A549 (cell line): ENCODE measurements at regions not wholly inside any gene's neighbourhood (a gene's known extent, or its start where the extent isn't known, plus 50 kb on each side); places are given as distances from the start of the nearest gene placed in this dataset.

ENCODE experiments used
- ATAC-seq, 2 experiments: fragments of 200-7000 bp in 1 of 2; fragments of >200 bp in 1 of 2; cut with Nextera tagmentation in 1 of 2; cut with Tn5 transposase in 1 of 2; 3 replicates each; pipeline versions ENCODE4 v1.8.0 to v1.9.1; 2018 to 2020; ENCODE audit warnings: mild to moderate bottlenecking in 1 of 2, moderate library complexity in 1 of 2
- CTCF ChIA-PET: fragments of 300-600 bp; sonication (Branson Sonifier 250); formaldehyde crosslinking; extraction: SDS; loops from one replicate; lab custom pipeline; 2021; ENCODE audit warnings: antibody characterized with exemption, inconsistent platforms; lab: Yijun Ruan, JAX
- POLR2A ChIA-PET: fragments of 350-600 bp; formaldehyde crosslinking; extraction: SDS; loops from one replicate; lab custom pipeline; 2021; ENCODE audit warnings: antibody characterized with exemption, inconsistent platforms; lab: Yijun Ruan, JAX
- DNase-seq, 2 experiments: peaks; one replicate each; pipeline versions ENCODE4 v3.0.0 to v3.0.0-alpha.2; 2011 to 2016; ENCODE audit warnings: low read depth in 1 of 2, low spot score in 1 of 2
- FAIRE-seq: peaks from 2 replicates; lab custom pipeline; 2011; peaks lifted over from hg19 to GRCh38; lab: Jason Lieb, UNC
- H3K27ac ChIP-seq, 2 experiments: fragments of >200 bp; sonication (Bioruptor Twin); formaldehyde crosslinking; 3 replicates each; pipeline ENCODE4 v1.5.1; 2016 to 2017
- H3K4me1 ChIP-seq: fragments of >200 bp; sonication (Bioruptor Twin); formaldehyde crosslinking; 3 replicates; pipeline ENCODE4 v1.6.1; 2016
- H3K4me2 ChIP-seq: fragments of >200 bp; sonication (Bioruptor Twin); formaldehyde crosslinking; 3 replicates; pipeline ENCODE4 v1.6.1; 2016
- H3K4me3 ChIP-seq: fragments of >200 bp; sonication (Bioruptor Twin); formaldehyde crosslinking; 3 replicates; pipeline ENCODE4 v1.5.1; 2016
- H3K9me3 ChIP-seq: fragments of >200 bp; sonication (Bioruptor Twin); formaldehyde crosslinking; 3 replicates; pipeline ENCODE4 v1.6.1; 2016
- BHLHE40 ChIP-seq: IDR thresholded peaks from 2 replicates; pipeline ENCODE4 v1.6.1; 2012; ENCODE audit warnings: low read depth, low read length, inconsistent platforms
- CBX2 ChIP-seq: fragments of 200-600 bp; sonication (generic); IDR thresholded peaks from 2 replicates; pipeline ENCODE4 v1.6.1; 2016; ENCODE audit warnings: low read depth, mild to moderate bottlenecking, borderline replicate concordance
- CTCF ChIP-seq: fragments of >200 bp; sonication (Bioruptor Twin); formaldehyde crosslinking; IDR thresholded peaks from 3 replicates; pipeline ENCODE4 v1.5.1; 2016
- E2F6 ChIP-seq: IDR thresholded peaks from 2 replicates; pipeline ENCODE4 v1.6.1; 2012; ENCODE audit warnings: low read depth, borderline replicate concordance
- EHF ChIP-seq: fragments of 250-450 bp; sonication (Bioruptor Pico); IDR thresholded peaks from 2 replicates; pipeline ENCODE4 v1.5.0; 2020; ENCODE audit warnings: mild to moderate bottlenecking
- EP300 ChIP-seq, 2 experiments: fragments of >200 bp; sonication (Bioruptor Twin); formaldehyde crosslinking; IDR thresholded peaks; 2 replicates in 1 of 2; 3 replicates in 1 of 2; pipeline ENCODE4 v1.6.1; 2016 to 2017
- ESRRA ChIP-seq: fragments of 150-350 bp; IDR thresholded peaks from 2 replicates; pipeline ENCODE4 v1.6.1; 2014; ENCODE audit warnings: mild to moderate bottlenecking, low read length, borderline replicate concordance
- FOSL2 ChIP-seq, 2 experiments: fragments of 450-650 bp in 1 of 2; fragments of >200 bp in 1 of 2; sonication (Bioruptor Twin) in 1 of 2; formaldehyde crosslinking; IDR thresholded peaks; 2 replicates each; pipeline versions ENCODE4 v1.5.0 to v1.6.1; 2016 to 2020; ENCODE audit warnings: mild to moderate bottlenecking in 1 of 2, moderate library complexity in 1 of 2
- FOXS1 ChIP-seq: fragments of 250-450 bp; sonication (Bioruptor Pico); IDR thresholded peaks from 2 replicates; pipeline ENCODE4 v1.5.0; 2020; ENCODE audit warnings: mild to moderate bottlenecking, moderate library complexity
- GATA3 ChIP-seq: IDR thresholded peaks from 2 replicates; pipeline ENCODE4 v1.6.1; 2012; ENCODE audit warnings: borderline replicate concordance
- HES2 ChIP-seq: fragments of >200 bp; sonication (Bioruptor Twin); formaldehyde crosslinking; IDR thresholded peaks from 2 replicates; pipeline ENCODE4 v1.6.1; 2016
- HOXA7 ChIP-seq: fragments of 250-450 bp; sonication (Bioruptor Pico); IDR thresholded peaks from 2 replicates; pipeline ENCODE4 v1.5.0; 2020; ENCODE audit warnings: mild to moderate bottlenecking, moderate library complexity
- HOXB13 ChIP-seq: fragments of 250-450 bp; sonication (Bioruptor Pico); IDR thresholded peaks from 2 replicates; pipeline ENCODE4 v1.5.0; 2020; ENCODE audit warnings: low read depth, mild to moderate bottlenecking, moderate library complexity
- HOXB5 ChIP-seq: fragments of 250-450 bp; sonication (Bioruptor Pico); IDR thresholded peaks from 2 replicates; pipeline ENCODE4 v1.5.0; 2020; ENCODE audit warnings: mild to moderate bottlenecking, moderate library complexity
- JUN ChIP-seq, 2 experiments: fragments of >200 bp; sonication (Bioruptor Twin); formaldehyde crosslinking; IDR thresholded peaks; 2 replicates in 1 of 2; 3 replicates in 1 of 2; pipeline ENCODE4 v1.6.1; 2016 to 2017
- KDM1A ChIP-seq: fragments of 200-600 bp; sonication (generic); IDR thresholded peaks from 2 replicates; pipeline ENCODE4 v1.6.1; 2016; ENCODE audit warnings: low read depth, mild to moderate bottlenecking
- KDM5A ChIP-seq: fragments of 200-600 bp; sonication (generic); IDR thresholded peaks from 2 replicates; pipeline ENCODE4 v1.6.1; 2016; ENCODE audit warnings: antibody characterized with exemption, mild to moderate bottlenecking
- MYC ChIP-seq: IDR thresholded peaks from 2 replicates; pipeline ENCODE4 v1.6.1; 2012; ENCODE audit warnings: mild to moderate bottlenecking, inconsistent platforms, low read length, improper control_type of control experiment, borderline replicate concordance
- NPAS2 ChIP-seq: fragments of 250-450 bp; sonication (Bioruptor Pico); IDR thresholded peaks from 2 replicates; pipeline ENCODE4 v1.8.0; 2022; ENCODE audit warnings: mild to moderate bottlenecking, moderate library complexity, borderline replicate concordance
- POLR2A ChIP-seq: IDR thresholded peaks from 2 replicates; pipeline ENCODE4 v1.6.1; 2012; ENCODE audit warnings: mild to moderate bottlenecking, low read length
- RAD21 ChIP-seq, 2 experiments: fragments of >200 bp in 1 of 2; sonication (Bioruptor Twin) in 1 of 2; formaldehyde crosslinking in 1 of 2; IDR thresholded peaks in 1 of 2; conservative IDR thresholded peaks in 1 of 2; 2 replicates in 1 of 2; 3 replicates in 1 of 2; pipeline ENCODE4 v1.6.1; 2012 to 2018; ENCODE audit warnings: inconsistent platforms in 1 of 2
- REST ChIP-seq: fragments of 200-600 bp; sonication (generic); IDR thresholded peaks from 2 replicates; pipeline ENCODE4 v1.6.1; 2016; ENCODE audit warnings: antibody characterized with exemption, mild to moderate bottlenecking, moderate library complexity
- RNF2 ChIP-seq: fragments of 200-600 bp; sonication (generic); IDR thresholded peaks from 2 replicates; pipeline ENCODE4 v1.6.1; 2016; ENCODE audit warnings: low read depth, mild to moderate bottlenecking, antibody characterized with exemption, moderate library complexity, borderline replicate concordance
- SMC3 ChIP-seq: fragments of >200 bp; sonication (Bioruptor Twin); formaldehyde crosslinking; IDR thresholded peaks from 3 replicates; pipeline ENCODE4 v1.6.1; 2018; ENCODE audit warnings: inconsistent platforms
- TFCP2L1 ChIP-seq: fragments of 250-450 bp; sonication (Bioruptor Pico); IDR thresholded peaks from 2 replicates; pipeline ENCODE4 v1.5.0; 2021; ENCODE audit warnings: mild to moderate bottlenecking
- ZC3H11A ChIP-seq: fragments of 450-650 bp; IDR thresholded peaks from 2 replicates; pipeline ENCODE4 v1.6.1; 2014; ENCODE audit warnings: antibody characterized with exemption, mild to moderate bottlenecking
- ZNF302 ChIP-seq: fragments of 250-450 bp; sonication (Bioruptor Pico); IDR thresholded peaks from 2 replicates; pipeline ENCODE4 v1.9.0; 2021; ENCODE audit warnings: inconsistent platforms, mild to moderate bottlenecking, moderate library complexity
- WGBS: methylation state at CpG from one replicate; pipeline ENCODE4 v1.1.6; 2017; ENCODE audit errors: missing lambda C conversion rate; 5-methylcytosine and 5-hydroxymethylcytosine counted together
- TF ChIP-seq, protein P1 (sequence below): IDR thresholded peaks from 2 replicates; pipeline ENCODE4 v1.6.1; 2012

DNA sequence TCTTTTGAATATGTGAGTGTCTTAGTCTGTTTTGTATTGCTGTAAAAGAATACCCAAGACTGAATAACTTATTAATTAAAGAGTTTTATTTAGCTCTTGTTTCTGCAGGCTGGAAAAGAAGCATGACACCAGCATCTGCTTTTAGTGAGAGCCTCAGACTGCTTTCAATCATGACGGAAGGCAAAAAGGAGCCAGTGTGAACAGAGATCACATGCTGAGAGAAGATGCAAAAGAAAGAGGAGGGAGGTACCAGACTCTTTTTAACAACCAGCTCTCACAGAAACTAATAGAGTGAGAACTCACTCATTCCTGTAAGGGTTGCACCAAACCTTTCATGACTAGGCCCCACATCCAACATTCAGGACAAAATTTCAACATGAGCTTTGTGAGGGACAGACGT, 101.6 kb upstream of the HNMT start:
- Histone ChIP-seq H3K4me3 (no peak overlapping the region), H3K27ac (no peak overlapping the region), H3K4me2 (no peak overlapping the region), H3K9me3 (no peaks in the 10 kb centered on the region), H3K4me1 (no peaks in the 10 kb centered on the region)
- TF ChIP-seq POLR2A (no peak), BHLHE40 (no peak), NPAS2 (CRISPR knock-in tag) (no peak), HOXA7 (CRISPR knock-in tag) (no peak), E2F6 (no peak), HOXB13 (CRISPR knock-in tag) (no peak), ESRRA (no peak), MYC (no peak), ZNF302 (CRISPR knock-in tag) (no peak), KDM1A (no peak), JUN (IDR thresholded peaks at IDR 0.05) (no peak), EP300 (IDR thresholded peaks at IDR 0.05) (no peak), EHF (CRISPR knock-in tag) (no peak), KDM5A (no peak), TFCP2L1 (CRISPR knock-in tag) (no peak), CTCF (no peak)
- WGBS, result 81% methylated on average over 2 of the region's 2 CpGs
- ATAC-seq (no peak), DNase-seq (no peak), FAIRE-seq (no peak)
- ChIA-PET CTCF (interaction anchor here (0.7 to 1.2 kb wide), 4 partner anchors 924 to 968 kb away, joined by 3 to 6 read pairs (median 4); no protein-coding TSS in a partner anchor), POLR2A (no interaction called here)

DNA sequence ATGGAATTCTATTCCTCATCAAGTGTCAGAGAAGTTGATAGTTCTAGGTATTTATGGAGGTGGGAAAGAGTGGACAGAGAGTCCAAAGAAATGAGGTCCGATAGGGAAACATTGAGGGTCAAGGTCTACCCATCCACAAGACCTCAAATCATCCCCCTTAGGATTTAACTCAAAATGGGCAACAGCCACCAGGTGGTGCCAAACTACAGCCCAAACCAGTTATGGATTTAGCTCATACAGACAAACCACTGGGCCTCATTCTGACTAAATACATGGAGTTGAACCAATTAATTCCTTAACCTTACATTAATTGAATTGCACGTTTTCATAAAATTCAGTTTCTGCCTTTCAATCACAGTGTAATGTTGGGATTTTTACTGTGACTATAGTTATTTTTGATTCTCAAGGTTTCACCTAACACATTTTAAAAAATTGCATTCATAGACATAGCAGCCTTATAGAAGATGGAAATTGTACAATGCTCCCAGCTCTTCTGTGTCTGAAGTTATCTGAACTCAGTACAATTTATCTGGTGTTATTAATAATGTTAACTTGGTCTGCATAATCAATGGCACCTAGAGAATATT, 98.2 kb upstream of the HNMT start:
- Histone ChIP-seq H3K4me2 (no peak overlapping the region), H3K9me3 (no peaks in the 10 kb centered on the region)
- POLR2A ChIA-PET, result no interaction called here
- 0% methylated on average over 2 of the region's 2 CpGs for WGBS
- TF ChIP-seq HOXB5, result no peak
- TF ChIP-seq CTCF, result peak; percentile 81
- TF ChIP-seq ESRRA, result no peak
- no peak for TF ChIP-seq HES2
- no peak for TF ChIP-seq ZC3H11A
- no peak for TF ChIP-seq TFCP2L1 (CRISPR knock-in tag)
- no peak for TF ChIP-seq RNF2
- TF ChIP-seq FOXS1 (CRISPR knock-in tag), result no peak
- TF ChIP-seq, protein P1, sequence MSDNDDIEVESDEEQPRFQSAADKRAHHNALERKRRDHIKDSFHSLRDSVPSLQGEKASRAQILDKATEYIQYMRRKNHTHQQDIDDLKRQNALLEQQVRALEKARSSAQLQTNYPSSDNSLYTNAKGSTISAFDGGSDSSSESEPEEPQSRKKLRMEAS, result no peak
- TF ChIP-seq FOSL2 (IDR thresholded peaks at IDR 0.05), result no peak
- no peak for TF ChIP-seq FOSL2 (CRISPR knock-in tag; IDR thresholded peaks at IDR 0.05)
- TF ChIP-seq RAD21 (conservative IDR thresholded peaks at IDR 0.05 in 1 of 2, IDR thresholded peaks at IDR 0.05 in 1 of 2), result peak; percentile 81 to 90
- no peak for TF ChIP-seq REST
- TF ChIP-seq SMC3, result peak; percentile 82
- no peak for TF ChIP-seq GATA3
- no peak for TF ChIP-seq CBX2
- TF ChIP-seq, all 56 proteins: peak for 3
- Histone ChIP-seq H3K4me1 (no peaks in the 10 kb centered on the region), H3K27ac (no peak overlapping the region), H3K4me3 (no peak overlapping the region)
- DNase-seq, result peak; percentile 5 to 67
- ATAC-seq, result peak; percentile 88 to 93
- FAIRE-seq, result no peak
- CTCF ChIA-PET, result interaction anchor here (0.8 to 3.0 kb wide), 7 partner anchors 20 to 962 kb away, joined by 3 to 25 read pairs (median 4); no protein-coding TSS in a partner anchor
